ENCODE measurements at regions not wholly inside any gene's neighbourhood (a gene's known extent, or its start where the extent isn't known, plus 50 kb on each side); places are given as distances from the start of the nearest gene placed in this dataset.

DNA sequence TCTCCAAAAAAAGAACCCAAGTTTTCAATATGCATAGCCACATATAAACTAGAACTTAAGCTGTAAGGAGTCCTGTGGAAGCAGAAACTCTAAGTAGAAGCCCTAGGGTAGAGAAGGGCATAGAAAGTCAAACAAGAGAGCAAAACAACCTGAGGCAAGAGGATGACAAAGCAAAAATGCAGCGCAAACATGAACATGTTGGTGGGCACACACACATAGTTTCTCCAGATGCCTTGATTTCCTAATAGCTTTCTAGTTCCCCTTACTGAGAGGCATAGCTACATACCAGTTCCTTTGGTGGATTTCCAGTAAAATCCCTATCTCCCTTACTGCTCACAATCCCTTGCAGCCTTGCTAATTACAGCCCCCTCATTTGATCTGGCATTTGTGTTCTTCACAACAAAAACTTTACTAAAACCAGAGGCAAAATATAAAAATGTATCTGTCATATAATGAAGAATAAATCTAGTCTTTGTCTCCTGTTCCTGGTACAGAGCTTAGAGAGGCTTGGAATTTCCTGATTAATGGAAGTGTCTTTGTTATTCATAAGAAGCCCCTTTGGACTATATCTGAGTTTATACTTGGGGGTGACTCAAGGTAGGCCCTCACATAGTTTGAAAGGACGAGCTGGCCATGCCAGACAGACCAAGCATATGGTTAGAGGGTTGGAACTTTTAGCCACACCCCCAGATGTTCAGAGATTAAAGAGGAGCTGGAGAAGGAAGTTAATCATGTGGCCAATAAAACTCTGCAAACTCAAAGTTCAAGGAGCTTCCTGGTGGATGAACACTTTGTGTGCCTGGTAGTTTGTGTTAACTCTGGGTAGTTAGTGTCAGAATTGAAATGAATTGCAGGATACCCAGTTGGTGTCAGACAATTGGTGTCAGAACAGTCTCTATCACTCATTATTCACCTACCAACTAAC is 52.7 kb upstream of the ZCCHC13 start:
- peak overlapping the region; percentile 26 for H3K27ac Mint-ChIP-seq
- no peaks in the 10 kb centered on the region for H3K27me3 Mint-ChIP-seq
- no peak overlapping the region for H3K4me3 Mint-ChIP-seq
- peaks cover 4% of the 10 kb centered on the region for H3K4me1 Mint-ChIP-seq (ENCODE audit: low read depth)
- H3K36me3 Mint-ChIP-seq (ENCODE audit: low read depth), result peaks cover 38% of the 10 kb centered on the region
- H3K9me3 Mint-ChIP-seq, result no peaks in the 10 kb centered on the region

GRCh38 chrX:74250574-74250973 is 53.4 kb upstream of the ZCCHC13 start:
- Mint-ChIP-seq H3K9me3 (no peaks in the 10 kb centered on the region), H3K27ac (peak overlapping the region; percentile 26), H3K27me3 (no peaks in the 10 kb centered on the region), H3K36me3 (ENCODE audit: low read depth) (peaks cover 33% of the 10 kb centered on the region), H3K4me1 (ENCODE audit: low read depth) (peaks cover 4% of the 10 kb centered on the region), H3K4me3 (no peak overlapping the region)

DNA sequence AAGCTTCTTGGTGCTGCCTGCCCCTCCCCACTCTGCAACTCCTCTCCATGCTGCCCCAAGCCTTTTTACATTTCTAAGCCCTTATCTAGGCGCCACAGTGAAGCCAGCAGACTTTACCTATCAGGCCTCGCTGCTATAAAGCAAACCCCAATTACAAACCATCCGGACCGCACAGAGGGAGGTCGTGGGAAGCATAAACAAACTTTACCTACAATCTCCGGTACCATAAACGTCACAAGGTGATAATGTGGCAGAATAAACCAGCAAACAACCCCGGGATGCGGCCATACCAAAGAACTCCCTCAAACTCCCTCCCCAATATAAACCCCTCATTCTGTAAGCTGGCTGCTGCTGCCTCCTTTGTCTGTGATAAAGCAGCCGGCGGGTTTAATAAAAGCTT is 54.0 kb upstream of the ZCCHC13 start:
- H3K4me3 Mint-ChIP-seq, result no peak overlapping the region
- H3K27me3 Mint-ChIP-seq, result no peaks in the 10 kb centered on the region
- H3K27ac Mint-ChIP-seq, result no peak overlapping the region
- peaks cover 27% of the 10 kb centered on the region for H3K36me3 Mint-ChIP-seq (ENCODE audit: low read depth)
- no peaks in the 10 kb centered on the region for H3K9me3 Mint-ChIP-seq
- peaks cover 4% of the 10 kb centered on the region for H3K4me1 Mint-ChIP-seq (ENCODE audit: low read depth)

DNA sequence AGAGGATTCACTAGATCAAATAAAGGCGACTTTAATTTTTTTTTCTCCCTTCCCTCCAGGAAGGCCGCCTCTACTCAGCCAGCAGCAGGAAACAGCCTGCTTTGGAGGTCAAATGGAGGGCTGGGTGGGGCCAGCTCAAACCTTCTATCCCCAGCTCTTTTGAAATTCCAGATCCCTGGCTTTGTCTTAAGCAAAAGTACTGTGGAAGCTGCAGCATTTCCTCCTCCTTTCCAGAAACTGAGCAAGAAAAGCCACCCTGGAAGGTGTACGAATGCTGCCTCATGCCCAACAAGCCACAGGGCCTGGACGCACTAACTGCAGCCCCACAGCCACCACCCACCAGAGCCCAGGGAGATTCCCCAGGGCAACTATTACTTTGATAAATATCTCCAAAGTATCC is 55.1 kb upstream of the ZCCHC13 start:
- Mint-ChIP-seq H3K36me3 (ENCODE audit: low read depth) (peaks cover 19% of the 10 kb centered on the region), H3K27me3 (no peaks in the 10 kb centered on the region), H3K9me3 (no peaks in the 10 kb centered on the region), H3K4me3 (no peak overlapping the region), H3K4me1 (ENCODE audit: low read depth) (peaks cover 4% of the 10 kb centered on the region), H3K27ac (no peak overlapping the region)

- Mint-ChIP-seq H3K27me3 (no peaks in the 10 kb centered on the region), H3K4me1 (ENCODE audit: low read depth) (peaks cover 4% of the 10 kb centered on the region)
Measured at GRCh38 chrX:74246524-74246923, 57.5 kb upstream of the ZCCHC13 start.

DNA sequence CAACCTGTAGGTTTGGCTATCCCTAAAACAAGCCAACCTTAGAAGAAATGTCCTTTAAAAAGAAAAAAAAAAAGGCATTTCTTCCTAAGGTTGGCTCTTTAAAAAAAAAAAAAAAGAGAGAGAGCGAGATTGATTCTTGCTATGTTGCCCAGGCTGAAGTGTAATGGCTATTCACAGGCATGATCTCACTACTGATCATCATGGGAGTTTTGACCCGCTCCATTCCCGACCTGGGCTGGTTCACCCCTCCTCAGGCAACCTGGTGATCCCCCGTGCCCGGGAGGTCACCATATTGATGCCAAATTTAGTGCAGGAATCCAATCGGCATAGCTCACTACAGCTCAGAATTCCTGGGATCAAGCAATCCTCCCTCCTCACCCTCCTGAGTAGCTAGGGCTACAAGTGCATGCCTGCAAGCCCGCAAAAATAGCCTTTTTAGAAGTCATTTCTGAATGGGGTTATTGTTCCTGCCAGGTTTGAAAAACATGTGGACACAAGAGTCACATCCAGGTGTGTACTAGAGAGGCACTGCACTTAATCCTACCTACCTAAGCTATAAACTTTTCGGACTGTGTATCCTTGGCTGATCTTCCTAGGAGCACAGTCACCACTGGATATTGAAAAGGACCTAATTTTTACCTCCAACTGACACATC is 61.4 kb upstream of the ZCCHC13 start:
- Mint-ChIP-seq H3K4me3 (no peak overlapping the region), H3K4me1 (ENCODE audit: low read depth) (no peaks in the 10 kb centered on the region), H3K27me3 (no peaks in the 10 kb centered on the region), H3K9me3 (no peaks in the 10 kb centered on the region), H3K27ac (no peak overlapping the region), H3K36me3 (ENCODE audit: low read depth) (peaks cover 22% of the 10 kb centered on the region)

More at GRCh38 chrX:74246524-74246923, 57.5 kb upstream of the ZCCHC13 start:
- H3K36me3 Mint-ChIP-seq (ENCODE audit: low read depth), result peaks cover 19% of the 10 kb centered on the region
- no peaks in the 10 kb centered on the region for H3K9me3 Mint-ChIP-seq
- no peak overlapping the region for H3K4me3 Mint-ChIP-seq
- H3K27ac Mint-ChIP-seq, result no peak overlapping the region

- no peak overlapping the region for H3K27ac Mint-ChIP-seq
- H3K36me3 Mint-ChIP-seq (ENCODE audit: low read depth), result peaks cover 20% of the 10 kb centered on the region
- H3K4me3 Mint-ChIP-seq, result no peak overlapping the region
- no peaks in the 10 kb centered on the region for H3K9me3 Mint-ChIP-seq
- H3K27me3 Mint-ChIP-seq, result no peaks in the 10 kb centered on the region
- no peaks in the 10 kb centered on the region for H3K4me1 Mint-ChIP-seq (ENCODE audit: low read depth)
Measured at GRCh38 chrX:74242050-74242449, 61.9 kb upstream of the ZCCHC13 start.

- no peak overlapping the region for H3K27ac Mint-ChIP-seq
Measured at GRCh38 chrX:74238771-74239170, 65.2 kb upstream of the ZCCHC13 start.

GRCh38 chrX:74234818-74235217 is 69.2 kb upstream of the ZCCHC13 start:
- H3K4me3 Mint-ChIP-seq, result no peak overlapping the region
- no peak overlapping the region for H3K27ac Mint-ChIP-seq
- H3K36me3 Mint-ChIP-seq (ENCODE audit: low read depth), result no peaks in the 10 kb centered on the region
- H3K27me3 Mint-ChIP-seq, result no peaks in the 10 kb centered on the region
- H3K4me1 Mint-ChIP-seq (ENCODE audit: low read depth), result no peaks in the 10 kb centered on the region
- no peaks in the 10 kb centered on the region for H3K9me3 Mint-ChIP-seq

More at GRCh38 chrX:74238771-74239170, 65.2 kb upstream of the ZCCHC13 start:
- Mint-ChIP-seq H3K9me3 (no peaks in the 10 kb centered on the region), H3K4me3 (no peak overlapping the region), H3K36me3 (ENCODE audit: low read depth) (peaks cover 15% of the 10 kb centered on the region), H3K4me1 (ENCODE audit: low read depth) (no peaks in the 10 kb centered on the region), H3K27me3 (no peaks in the 10 kb centered on the region)

DNA sequence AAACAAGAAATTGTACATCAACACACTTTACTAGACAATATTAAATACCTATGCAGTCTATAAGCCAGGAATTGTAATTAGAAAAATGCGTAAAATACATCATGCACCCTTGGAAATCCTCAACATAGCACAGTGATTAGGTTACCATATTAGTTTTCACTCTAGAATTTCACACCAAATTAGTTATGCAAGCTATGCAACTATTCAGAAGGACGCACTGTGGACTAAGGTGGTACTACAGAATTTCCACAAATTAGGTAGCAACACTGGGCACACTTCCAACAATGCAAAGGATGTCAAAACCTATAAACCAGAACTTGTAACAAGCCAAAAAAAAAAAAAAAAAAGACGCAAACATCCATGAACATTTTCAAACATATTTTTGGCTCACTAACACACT is 71.1 kb upstream of the ZCCHC13 start:
- Mint-ChIP-seq H3K9me3 (no peaks in the 10 kb centered on the region), H3K27me3 (no peaks in the 10 kb centered on the region), H3K4me3 (no peak overlapping the region), H3K4me1 (ENCODE audit: low read depth) (no peaks in the 10 kb centered on the region), H3K36me3 (ENCODE audit: low read depth) (peaks cover 6% of the 10 kb centered on the region), H3K27ac (no peak overlapping the region)

- peaks cover 11% of the 10 kb centered on the region for H3K36me3 Mint-ChIP-seq (ENCODE audit: low read depth)
- no peak overlapping the region for H3K4me3 Mint-ChIP-seq
- H3K27me3 Mint-ChIP-seq, result no peaks in the 10 kb centered on the region
- no peak overlapping the region for H3K27ac Mint-ChIP-seq
- no peaks in the 10 kb centered on the region for H3K4me1 Mint-ChIP-seq (ENCODE audit: low read depth)
- H3K9me3 Mint-ChIP-seq, result no peaks in the 10 kb centered on the region
Measured at GRCh38 chrX:74231625-74232024, 72.4 kb upstream of the ZCCHC13 start.

GRCh38 chrX:74230094-74230493 is 73.9 kb upstream of the ZCCHC13 start:
- Mint-ChIP-seq H3K27me3 (no peaks in the 10 kb centered on the region), H3K4me1 (ENCODE audit: low read depth) (no peaks in the 10 kb centered on the region), H3K4me3 (no peak overlapping the region), H3K36me3 (ENCODE audit: low read depth) (peaks cover 24% of the 10 kb centered on the region), H3K27ac (no peak overlapping the region), H3K9me3 (no peaks in the 10 kb centered on the region)

DNA sequence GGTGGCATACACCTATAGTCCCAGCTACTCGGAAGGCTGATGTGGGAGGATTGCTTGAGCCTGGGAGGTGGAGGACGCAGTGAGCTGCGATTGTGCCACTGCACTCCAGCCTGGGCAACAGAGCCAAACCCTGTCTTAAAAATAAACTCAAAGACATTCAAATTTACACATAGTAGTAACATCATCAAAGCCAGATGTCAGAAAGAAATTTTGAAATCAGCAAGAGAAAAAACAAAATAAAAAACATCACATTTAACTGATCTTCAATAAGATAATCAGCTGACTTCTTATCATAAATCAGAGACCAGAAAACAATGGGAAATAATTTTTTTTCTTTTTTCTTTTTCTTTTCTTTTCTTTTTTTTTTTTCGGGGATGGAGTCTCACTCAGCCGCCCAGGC is 78.9 kb upstream of the ZCCHC13 start:
- Mint-ChIP-seq H3K27ac (no peak overlapping the region), H3K4me3 (no peak overlapping the region), H3K4me1 (ENCODE audit: low read depth) (no peaks in the 10 kb centered on the region), H3K9me3 (no peaks in the 10 kb centered on the region), H3K27me3 (no peaks in the 10 kb centered on the region), H3K36me3 (ENCODE audit: low read depth) (peaks cover 36% of the 10 kb centered on the region)

DNA sequence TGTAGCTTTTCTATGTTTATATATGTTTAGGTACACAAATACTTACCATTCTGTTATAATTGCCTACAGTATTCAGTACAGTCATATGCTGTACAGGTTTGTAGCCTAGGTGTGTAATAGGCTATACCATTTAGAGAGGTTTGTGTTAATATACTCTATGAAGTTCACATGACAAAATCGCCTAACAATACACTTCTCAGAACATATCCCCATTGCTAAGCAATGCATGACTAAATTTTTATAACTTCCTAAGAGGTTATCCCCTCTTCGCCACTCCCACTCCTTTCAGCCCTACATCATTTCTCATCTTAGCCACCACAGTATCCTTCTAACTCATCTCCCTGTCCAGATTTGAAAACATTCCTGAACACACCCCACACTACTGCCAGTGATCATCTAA is 83.7 kb upstream of the ZCCHC13 start:
- Mint-ChIP-seq H3K27ac (no peak overlapping the region), H3K36me3 (ENCODE audit: low read depth) (peaks cover 40% of the 10 kb centered on the region), H3K9me3 (no peaks in the 10 kb centered on the region), H3K27me3 (no peaks in the 10 kb centered on the region), H3K4me1 (ENCODE audit: low read depth) (no peaks in the 10 kb centered on the region), H3K4me3 (no peak overlapping the region)

DNA sequence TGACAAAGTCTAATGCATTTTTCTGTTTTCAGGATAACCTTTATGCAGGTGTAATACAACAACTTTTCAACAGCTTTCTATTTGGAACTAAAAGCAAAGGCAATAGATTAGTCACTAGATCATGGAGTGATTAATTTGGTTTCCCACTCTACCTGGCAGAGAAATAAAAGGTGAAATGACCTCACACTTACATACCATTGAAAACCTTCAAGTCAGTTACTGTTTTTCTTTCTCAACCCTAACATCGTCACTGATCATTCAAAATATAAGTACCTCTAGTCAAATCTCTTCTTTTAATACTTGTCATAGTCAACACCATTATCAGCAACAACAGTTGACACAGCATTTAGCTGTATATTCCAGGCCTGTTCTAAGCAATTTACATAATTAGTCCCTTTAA is 85.1 kb upstream of the ZCCHC13 start:
- Mint-ChIP-seq H3K4me1 (ENCODE audit: low read depth) (no peaks in the 10 kb centered on the region), H3K9me3 (no peaks in the 10 kb centered on the region), H3K4me3 (no peak overlapping the region), H3K27me3 (no peaks in the 10 kb centered on the region), H3K27ac (no peak overlapping the region), H3K36me3 (ENCODE audit: low read depth) (peaks cover 48% of the 10 kb centered on the region)

Measured in stimulated activated naive CD8-positive, alpha-beta T cell treated with anti-CD3 and anti-CD28 coated beads, Interleukin-15, Interleukin-2, amounts not matched to agents 100 ng/mL and 50 ng/mL, for 24 hours (primary cell).